H9 (cell line): ENCODE measurements at regions not wholly inside any gene's neighbourhood (a gene's known extent, or its start where the extent isn't known, plus 50 kb on each side); places are given as distances from the start of the nearest gene placed in this dataset.

Source experiments
- DNase-seq: peaks from one replicate; pipeline ENCODE4 v3.0.0-alpha.2; 2017
- H2AFZ ChIP-seq: one replicate; pipeline ENCODE4 v1.6.1; 2013; ENCODE audit warnings: mild to moderate bottlenecking, low read length, control low read depth, moderate library complexity
- H2AK5ac ChIP-seq: 2 replicates; pipeline ENCODE4 v1.6.1; 2013; ENCODE audit warnings: low read length, control low read depth, mixed read lengths; ENCODE audit not compliant: insufficient read length
- H2BK120ac ChIP-seq: one replicate; pipeline ENCODE4 v1.6.1; 2013; ENCODE audit warnings: low read depth, mild to moderate bottlenecking, low read length, control low read depth, inconsistent platforms; ENCODE audit not compliant: poor library complexity, severe bottlenecking
- H2BK12ac ChIP-seq: 2 replicates; pipeline ENCODE4 v1.6.1; 2013; ENCODE audit warnings: low read length, control low read depth, mixed read lengths, low read depth; ENCODE audit not compliant: insufficient read length
- H2BK15ac ChIP-seq: 2 replicates; pipeline ENCODE4 v1.6.1; 2013; ENCODE audit warnings: low read depth, low read length, control low read depth
- H2BK20ac ChIP-seq: one replicate; pipeline ENCODE4 v1.6.1; 2013; ENCODE audit warnings: low read depth, mild to moderate bottlenecking, low read length, control low read depth, inconsistent platforms; ENCODE audit not compliant: poor library complexity, severe bottlenecking
- H2BK5ac ChIP-seq: 2 replicates; pipeline ENCODE4 v1.6.1; 2013; ENCODE audit warnings: low read length, control low read depth, mixed read lengths; ENCODE audit not compliant: insufficient read length
- H3K14ac ChIP-seq: 2 replicates; pipeline ENCODE4 v1.6.1; 2013; ENCODE audit warnings: low read length, control low read depth; ENCODE audit not compliant: insufficient read depth
- H3K18ac ChIP-seq: 2 replicates; pipeline ENCODE4 v1.6.1; 2013; ENCODE audit warnings: low read depth, mild to moderate bottlenecking, mixed read lengths, low read length, control low read depth; ENCODE audit not compliant: insufficient read length
- H3K23ac ChIP-seq: 2 replicates; pipeline ENCODE4 v1.6.1; 2013; ENCODE audit warnings: low read length, control low read depth, mixed read lengths, low read depth; ENCODE audit not compliant: insufficient read length
- H3K23me2 ChIP-seq: 2 replicates; pipeline ENCODE4 v1.6.1; 2013; ENCODE audit warnings: low read depth, mild to moderate bottlenecking, mixed read lengths, low read length, control low read depth; ENCODE audit not compliant: insufficient read length, poor library complexity, severe bottlenecking
- H3K27ac ChIP-seq: 2 replicates; pipeline ENCODE4 v1.5.1; 2013; ENCODE audit warnings: low read length, control low read depth, mixed read lengths, low read depth; ENCODE audit not compliant: insufficient read length
- H3K27me3 ChIP-seq: 2 replicates; pipeline ENCODE4 v1.6.1; 2013; ENCODE audit warnings: low read length, control low read depth, inconsistent platforms; ENCODE audit not compliant: insufficient read depth
- H3K4ac ChIP-seq: 2 replicates; pipeline ENCODE4 v1.6.1; 2013; ENCODE audit warnings: low read depth, mild to moderate bottlenecking, control low read depth, inconsistent platforms, low read length, moderate library complexity
- H3K4me1 ChIP-seq: 2 replicates; pipeline ENCODE4 v1.6.1; 2013; ENCODE audit warnings: low read length, control low read depth, inconsistent platforms; ENCODE audit not compliant: insufficient read depth
- H3K4me2 ChIP-seq: 2 replicates; pipeline ENCODE4 v1.6.1; 2013; ENCODE audit warnings: low read length, control low read depth, mixed read lengths; ENCODE audit not compliant: insufficient read length, insufficient read depth
- H3K56ac ChIP-seq: 2 replicates; pipeline ENCODE4 v1.6.1; 2013; ENCODE audit warnings: low read depth, mild to moderate bottlenecking, mixed read lengths, low read length, control low read depth; ENCODE audit not compliant: insufficient read length
- H3K79me1 ChIP-seq: 2 replicates; pipeline ENCODE4 v1.6.1; 2013; ENCODE audit warnings: low read depth, mild to moderate bottlenecking, moderate library complexity, low read length, control low read depth, inconsistent platforms; ENCODE audit not compliant: insufficient read depth, poor library complexity, severe bottlenecking
- H3K79me2 ChIP-seq: 2 replicates; pipeline ENCODE4 v1.6.1; 2013; ENCODE audit warnings: low read length, control low read depth, inconsistent platforms; ENCODE audit not compliant: insufficient read depth
- H3K9ac ChIP-seq: 2 replicates; pipeline ENCODE4 v1.6.1; 2013; ENCODE audit warnings: low read length, control low read depth, mixed read lengths; ENCODE audit not compliant: insufficient read length; ENCODE audit errors: extremely low read depth
- H3K9me3 ChIP-seq: one replicate; pipeline ENCODE4 v1.6.1; 2013; ENCODE audit warnings: low read depth, low read length, inconsistent platforms; ENCODE audit not compliant: control insufficient read depth
- H3T11ph ChIP-seq: one replicate; pipeline ENCODE4 v1.6.1; 2013; ENCODE audit warnings: mild to moderate bottlenecking, low read length, control low read depth, inconsistent platforms
- H4K20me1 ChIP-seq: one replicate; pipeline ENCODE4 v1.6.1; 2013; ENCODE audit not compliant: control insufficient read depth, insufficient read length, insufficient read depth
- H4K5ac ChIP-seq: 2 replicates; pipeline ENCODE4 v1.6.1; 2013; ENCODE audit warnings: low read depth, mild to moderate bottlenecking, mixed read lengths, low read length, control low read depth; ENCODE audit not compliant: insufficient read length
- H4K8ac ChIP-seq: replicated peaks from 2 replicates; pipeline ENCODE4 v1.6.1; 2013; ENCODE audit warnings: low read length, control low read depth, mixed read lengths, low read depth; ENCODE audit not compliant: insufficient read length
- H4K91ac ChIP-seq: 2 replicates; pipeline ENCODE4 v1.6.1; 2013; ENCODE audit warnings: low read depth, mild to moderate bottlenecking, moderate library complexity, mixed read lengths, low read length, control low read depth; ENCODE audit not compliant: insufficient read length
- H3K27ac Mint-ChIP-seq, 3 experiments: 2 replicates in 2 of 3; 3 replicates in 1 of 3; pipeline ENCODE4 v1.8.0; 2020 to 2021; ENCODE audit warnings: mixed read lengths in 3 of 3, mild to moderate bottlenecking in 1 of 3, moderate library complexity in 1 of 3
- H3K27me3 Mint-ChIP-seq: 2 replicates; pipeline ENCODE4 v1.8.0; 2021; ENCODE audit warnings: low read depth, mild to moderate bottlenecking, moderate library complexity, mixed read lengths
- H3K36me3 Mint-ChIP-seq, 3 experiments: 2 replicates in 2 of 3; 3 replicates in 1 of 3; pipeline ENCODE4 v1.8.0; 2020 to 2021; ENCODE audit warnings: low read depth in 3 of 3, mixed read lengths in 3 of 3; ENCODE audit not compliant: insufficient read depth in 1 of 3
- H3K4me1 Mint-ChIP-seq, 2 experiments: 2 replicates each; pipeline ENCODE4 v1.8.0; 2020; ENCODE audit warnings: mixed read lengths in 2 of 2
- H3K4me3 Mint-ChIP-seq, 2 experiments: 2 replicates in 1 of 2; 3 replicates in 1 of 2; pipeline ENCODE4 v1.8.0; 2020 to 2021; ENCODE audit warnings: mild to moderate bottlenecking in 2 of 2, mixed read lengths in 2 of 2, moderate library complexity in 1 of 2
- H3K9me3 Mint-ChIP-seq, 2 experiments: 2 replicates in 1 of 2; 3 replicates in 1 of 2; pipeline ENCODE4 v1.8.0; 2020; ENCODE audit warnings: mild to moderate bottlenecking in 2 of 2, mixed read lengths in 2 of 2, moderate library complexity in 1 of 2
- WGBS: extraction: QIAGEN DNeasy Blood & Tissue Kit; methylation state at CpG from one replicate; pipeline ENCODE4 v1.1.7; 2013; ENCODE audit warnings: missing lambda C conversion rate, low lambda C conversion rate, mixed read lengths; ENCODE audit not compliant: insufficient read length; ENCODE audit errors: extremely low coverage; 5-methylcytosine and 5-hydroxymethylcytosine counted together
- TF ChIP-seq, protein P1 (sequence below): fragments of 200-600 bp; sonication (generic); conservative IDR thresholded peaks from 3 replicates; pipeline ENCODE4 v1.8.0; 2021; ENCODE audit warnings: antibody characterized with exemption, mild to moderate bottlenecking

GRCh38 chr18:77634494-77634893 is 384.8 kb downstream of the GALR1 start:
- DNase-seq = no peak
- Histone ChIP-seq H2BK12ac (no peak overlapping the region), H2BK20ac (no peak overlapping the region), H3K4me2 (no peak overlapping the region), H2BK5ac (no peak overlapping the region), H3K4me1 (no peaks in the 10 kb centered on the region), H2AFZ (no peak overlapping the region), H3K79me1 (no peaks in the 10 kb centered on the region), H4K91ac (no peak overlapping the region), H3K27ac (no peak overlapping the region), H3K14ac (no peak overlapping the region), H3K9me3 (no peaks in the 10 kb centered on the region), H4K5ac (no peak overlapping the region), H2BK120ac (no peak overlapping the region), H4K20me1 (no peaks in the 10 kb centered on the region), H3K18ac (no peak overlapping the region), H4K8ac (no peak overlapping the region), H3K79me2 (no peaks in the 10 kb centered on the region), H3K4ac (no peak overlapping the region), H3K23ac (no peak overlapping the region), H3K56ac (no peak overlapping the region), H3K9ac (no peak overlapping the region), H3K23me2 (no peaks in the 10 kb centered on the region), H2AK5ac (no peak overlapping the region), H3K27me3 (no peaks in the 10 kb centered on the region), H3T11ph (no peak overlapping the region), H2BK15ac (no peak overlapping the region)
- no CpG with 5 or more reads among the region's 7 CpGs for WGBS
- Mint-ChIP-seq H3K4me1 (no peaks in the 10 kb centered on the region), H3K36me3 (peaks cover 0 to 14% (median 0%) of the 10 kb centered on the region in 3 experiments; a peak in 4 of 7 replicates), H3K27me3 (peaks cover 3% of the 10 kb centered on the region), H3K27ac (no peak overlapping the region), H3K9me3 (peaks cover 11 to 29% of the 10 kb centered on the region in 2 experiments), H3K4me3 (no peak overlapping the region)
- TF ChIP-seq, protein P1, sequence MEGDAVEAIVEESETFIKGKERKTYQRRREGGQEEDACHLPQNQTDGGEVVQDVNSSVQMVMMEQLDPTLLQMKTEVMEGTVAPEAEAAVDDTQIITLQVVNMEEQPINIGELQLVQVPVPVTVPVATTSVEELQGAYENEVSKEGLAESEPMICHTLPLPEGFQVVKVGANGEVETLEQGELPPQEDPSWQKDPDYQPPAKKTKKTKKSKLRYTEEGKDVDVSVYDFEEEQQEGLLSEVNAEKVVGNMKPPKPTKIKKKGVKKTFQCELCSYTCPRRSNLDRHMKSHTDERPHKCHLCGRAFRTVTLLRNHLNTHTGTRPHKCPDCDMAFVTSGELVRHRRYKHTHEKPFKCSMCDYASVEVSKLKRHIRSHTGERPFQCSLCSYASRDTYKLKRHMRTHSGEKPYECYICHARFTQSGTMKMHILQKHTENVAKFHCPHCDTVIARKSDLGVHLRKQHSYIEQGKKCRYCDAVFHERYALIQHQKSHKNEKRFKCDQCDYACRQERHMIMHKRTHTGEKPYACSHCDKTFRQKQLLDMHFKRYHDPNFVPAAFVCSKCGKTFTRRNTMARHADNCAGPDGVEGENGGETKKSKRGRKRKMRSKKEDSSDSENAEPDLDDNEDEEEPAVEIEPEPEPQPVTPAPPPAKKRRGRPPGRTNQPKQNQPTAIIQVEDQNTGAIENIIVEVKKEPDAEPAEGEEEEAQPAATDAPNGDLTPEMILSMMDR = no peak
